ENCODE measurements at regions not wholly inside any gene's neighbourhood (a gene's known extent, or its start where the extent isn't known, plus 50 kb on each side); places are given as distances from the start of the nearest gene placed in this dataset.

- Histone ChIP-seq H3K27ac (ENCODE audit: low read depth, low read length) (no peak overlapping the region), H3K9me3 (ENCODE audit: control insufficient read depth, insufficient read depth, low read length) (no peaks in the 10 kb centered on the region), H3K27me3 (ENCODE audit: control insufficient read depth, insufficient read depth, low read length) (peaks cover 2% of the 10 kb centered on the region), H3K4me3 (ENCODE audit: low read depth, low read length) (no peak overlapping the region)
- CTCF ChIA-PET, result no interaction called here
- no peak for DNase-seq (ENCODE audit: low read depth, low spot score)
- POLR2A ChIA-PET, result no interaction called here
- no peak for TF ChIP-seq CTCF (IDR thresholded peaks at IDR 0.05; ENCODE audit: low read depth, low read length)
These were observed 141.6 kb downstream of the AASDH start for GRCh38 chr4:56245547-56246232.

GRCh38 chr4:56244681-56245080 lies 142.6 kb downstream of the AASDH start:
- CTCF ChIA-PET, result no interaction called here

GRCh38 chr4:56243107-56243506 lies 144.2 kb downstream of the AASDH start:
- no peaks in the 10 kb centered on the region for H3K27me3 ChIP-seq (ENCODE audit: control insufficient read depth, insufficient read depth, low read length)
- ChIA-PET POLR2A (no interaction called here), CTCF (no interaction called here)
- no peak overlapping the region for H3K4me3 ChIP-seq (ENCODE audit: low read depth, low read length)
- TF ChIP-seq CTCF (IDR thresholded peaks at IDR 0.05; ENCODE audit: low read depth, low read length), result no peak
- no peak for DNase-seq (ENCODE audit: low read depth, low spot score)
- no peaks in the 10 kb centered on the region for H3K9me3 ChIP-seq (ENCODE audit: control insufficient read depth, insufficient read depth, low read length)
- no peak overlapping the region for H3K27ac ChIP-seq (ENCODE audit: low read depth, low read length)

More at GRCh38 chr4:56244681-56245080, 142.6 kb downstream of the AASDH start:
- no peak for TF ChIP-seq CTCF (IDR thresholded peaks at IDR 0.05; ENCODE audit: low read depth, low read length)
- Histone ChIP-seq H3K27ac (ENCODE audit: low read depth, low read length) (no peak overlapping the region), H3K4me3 (ENCODE audit: low read depth, low read length) (no peak overlapping the region), H3K9me3 (ENCODE audit: control insufficient read depth, insufficient read depth, low read length) (no peaks in the 10 kb centered on the region), H3K27me3 (ENCODE audit: control insufficient read depth, insufficient read depth, low read length) (peaks cover 2% of the 10 kb centered on the region)
- no peak for DNase-seq (ENCODE audit: low read depth, low spot score)
- POLR2A ChIA-PET, result no interaction called here

GRCh38 chr4:56241500-56241899 lies 145.8 kb downstream of the AASDH start:
- H3K27me3 ChIP-seq (ENCODE audit: control insufficient read depth, insufficient read depth, low read length), result no peaks in the 10 kb centered on the region
- no peak overlapping the region for H3K4me3 ChIP-seq (ENCODE audit: low read depth, low read length)
- no peaks in the 10 kb centered on the region for H3K9me3 ChIP-seq (ENCODE audit: control insufficient read depth, insufficient read depth, low read length)
- DNase-seq (ENCODE audit: low read depth, low spot score), result no peak
- ChIA-PET POLR2A (no interaction called here), CTCF (no interaction called here)
- no peak for TF ChIP-seq CTCF (IDR thresholded peaks at IDR 0.05; ENCODE audit: low read depth, low read length)
- H3K27ac ChIP-seq (ENCODE audit: low read depth, low read length), result no peak overlapping the region

- TF ChIP-seq CTCF (IDR thresholded peaks at IDR 0.05; ENCODE audit: low read depth, low read length), result no peak
- no peak for DNase-seq (ENCODE audit: low read depth, low spot score)
- CTCF ChIA-PET, result no interaction called here
- H3K9me3 ChIP-seq (ENCODE audit: control insufficient read depth, insufficient read depth, low read length), result no peaks in the 10 kb centered on the region
- no peak overlapping the region for H3K27ac ChIP-seq (ENCODE audit: low read depth, low read length)
- H3K27me3 ChIP-seq (ENCODE audit: control insufficient read depth, insufficient read depth, low read length), result no peaks in the 10 kb centered on the region
- no peak overlapping the region for H3K4me3 ChIP-seq (ENCODE audit: low read depth, low read length)
- POLR2A ChIA-PET, result no interaction called here
These were observed 146.6 kb downstream of the AASDH start for GRCh38 chr4:56240554-56241174.

Data from AG04450 (cell line).